Nephron progenitor cell (in vitro differentiated cells): ENCODE measurements at regions not wholly inside any gene's neighbourhood (a gene's known extent, or its start where the extent isn't known, plus 50 kb on each side); places are given as distances from the start of the nearest gene placed in this dataset.
"Not testable (repeated sequence)": the region's sequence is repeated elsewhere in the genome, so short reads cannot be mapped to it uniquely, and the experiment has no call there.

Source experiments
- DNase-seq: peaks from one replicate; pipeline ENCODE4 v3.0.0; 2021
- H3K27ac Mint-ChIP-seq: 2 replicates; pipeline ENCODE4 v1.8.0; 2021; ENCODE audit warnings: mild to moderate bottlenecking, moderate library complexity, mixed read lengths
- H3K27me3 Mint-ChIP-seq: 2 replicates; pipeline ENCODE4 v1.8.0; 2021; ENCODE audit warnings: mild to moderate bottlenecking, low read depth, mixed read lengths; ENCODE audit not compliant: poor library complexity
- H3K36me3 Mint-ChIP-seq: 2 replicates; pipeline ENCODE4 v1.8.0; 2021; ENCODE audit warnings: low read depth, mixed read lengths
- H3K4me1 Mint-ChIP-seq: 2 replicates; pipeline ENCODE4 v1.8.0; 2021; ENCODE audit warnings: mixed read lengths
- H3K4me3 Mint-ChIP-seq: 2 replicates; pipeline ENCODE4 v1.8.0; 2021; ENCODE audit warnings: mild to moderate bottlenecking, moderate library complexity, mixed read lengths
- H3K9me3 Mint-ChIP-seq: 2 replicates; pipeline ENCODE4 v1.8.0; 2021; ENCODE audit warnings: mild to moderate bottlenecking, moderate library complexity, mixed read lengths
- TF ChIP-seq, protein P1 (sequence below): fragments of 200-600 bp; sonication (generic); IDR thresholded peaks from 2 replicates; pipeline ENCODE4 v1.5.0; 2021; ENCODE audit warnings: antibody characterized with exemption

GRCh38 chr21:34221331-34222030 lies 142.3 kb upstream of the KCNE2 start:
- Mint-ChIP-seq H3K27me3 (peaks cover 6% of the 10 kb centered on the region), H3K27ac (no peak overlapping the region), H3K4me3 (no peak overlapping the region), H3K36me3 (peaks cover 15% of the 10 kb centered on the region), H3K4me1 (peaks cover 6% of the 10 kb centered on the region), H3K9me3 (no peaks in the 10 kb centered on the region)
- TF ChIP-seq, protein P1, sequence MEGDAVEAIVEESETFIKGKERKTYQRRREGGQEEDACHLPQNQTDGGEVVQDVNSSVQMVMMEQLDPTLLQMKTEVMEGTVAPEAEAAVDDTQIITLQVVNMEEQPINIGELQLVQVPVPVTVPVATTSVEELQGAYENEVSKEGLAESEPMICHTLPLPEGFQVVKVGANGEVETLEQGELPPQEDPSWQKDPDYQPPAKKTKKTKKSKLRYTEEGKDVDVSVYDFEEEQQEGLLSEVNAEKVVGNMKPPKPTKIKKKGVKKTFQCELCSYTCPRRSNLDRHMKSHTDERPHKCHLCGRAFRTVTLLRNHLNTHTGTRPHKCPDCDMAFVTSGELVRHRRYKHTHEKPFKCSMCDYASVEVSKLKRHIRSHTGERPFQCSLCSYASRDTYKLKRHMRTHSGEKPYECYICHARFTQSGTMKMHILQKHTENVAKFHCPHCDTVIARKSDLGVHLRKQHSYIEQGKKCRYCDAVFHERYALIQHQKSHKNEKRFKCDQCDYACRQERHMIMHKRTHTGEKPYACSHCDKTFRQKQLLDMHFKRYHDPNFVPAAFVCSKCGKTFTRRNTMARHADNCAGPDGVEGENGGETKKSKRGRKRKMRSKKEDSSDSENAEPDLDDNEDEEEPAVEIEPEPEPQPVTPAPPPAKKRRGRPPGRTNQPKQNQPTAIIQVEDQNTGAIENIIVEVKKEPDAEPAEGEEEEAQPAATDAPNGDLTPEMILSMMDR, result no peak
- DNase-seq, result no peak

- Mint-ChIP-seq H3K27ac (no peak overlapping the region), H3K4me3 (no peak overlapping the region), H3K36me3 (peaks cover 15% of the 10 kb centered on the region), H3K27me3 (peaks cover 6% of the 10 kb centered on the region), H3K9me3 (no peaks in the 10 kb centered on the region), H3K4me1 (peaks cover under 1% of the 10 kb centered on the region)
- TF ChIP-seq, protein P1, result no peak
- DNase-seq, result no peak
Measured at GRCh38 chr21:34222031-34222335, 141.8 kb upstream of the KCNE2 start.

GRCh38 chr21:34223376-34223775 lies 140.4 kb upstream of the KCNE2 start:
- H3K36me3 Mint-ChIP-seq, result peaks cover 15% of the 10 kb centered on the region
- no peak for DNase-seq
- H3K27me3 Mint-ChIP-seq, result peaks cover 6% of the 10 kb centered on the region
- no peaks in the 10 kb centered on the region for H3K9me3 Mint-ChIP-seq
- TF ChIP-seq, protein P1, result no peak
- no peak overlapping the region for H3K27ac Mint-ChIP-seq
- H3K4me3 Mint-ChIP-seq, result no peak overlapping the region
- no peaks in the 10 kb centered on the region for H3K4me1 Mint-ChIP-seq

DNA sequence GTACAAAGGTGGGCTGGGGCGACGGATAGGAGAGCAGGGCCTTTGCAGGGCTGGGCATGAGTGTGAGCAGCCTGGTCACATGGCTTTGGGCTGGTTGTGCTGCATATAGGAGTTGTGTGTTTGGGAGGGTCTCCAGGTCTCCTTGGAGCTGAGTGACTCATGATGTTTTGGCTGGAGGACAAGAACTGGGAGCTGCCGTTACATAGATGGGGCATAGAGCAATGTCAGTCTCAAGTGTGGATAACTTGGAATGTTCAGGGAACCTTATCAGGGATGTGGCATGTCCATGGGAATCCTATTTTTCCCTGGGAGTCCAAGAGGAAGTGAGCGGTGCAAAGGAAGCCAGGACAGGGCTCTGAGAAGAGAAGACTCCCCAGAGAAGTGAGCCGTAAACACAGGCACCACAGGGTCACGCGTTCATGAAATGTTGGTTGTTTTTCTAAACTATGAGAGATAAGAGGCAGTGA lies 136.4 kb upstream of the KCNE2 start:
- Mint-ChIP-seq H3K27ac (no peak overlapping the region), H3K27me3 (peaks cover 3% of the 10 kb centered on the region), H3K4me1 (no peaks in the 10 kb centered on the region), H3K36me3 (peaks cover 5% of the 10 kb centered on the region), H3K9me3 (no peaks in the 10 kb centered on the region), H3K4me3 (no peak overlapping the region)
- TF ChIP-seq, protein P1, result no peak
- DNase-seq, result no peak

DNA sequence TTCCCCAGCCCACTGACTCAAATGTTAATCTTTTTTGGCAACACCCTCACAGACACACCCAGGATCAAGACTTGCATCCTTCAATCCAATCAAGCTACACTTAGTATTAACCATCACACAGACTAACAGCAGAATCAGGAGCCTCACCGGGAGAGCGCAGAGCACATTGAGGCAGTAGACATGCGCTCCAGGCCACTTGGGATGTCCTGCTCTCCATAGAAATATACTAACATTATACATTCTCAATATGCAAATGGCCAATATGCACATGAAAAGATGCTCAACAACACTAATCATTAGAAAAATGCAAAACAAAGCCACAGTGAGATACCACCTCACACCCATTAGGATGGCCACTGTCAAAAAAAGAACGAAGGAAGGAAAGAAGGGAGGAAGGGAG lies 135.0 kb upstream of the KCNE2 start:
- no peak overlapping the region for H3K27ac Mint-ChIP-seq
- no peaks in the 10 kb centered on the region for H3K4me1 Mint-ChIP-seq
- H3K4me3 Mint-ChIP-seq, result no peak overlapping the region
- peaks cover 3% of the 10 kb centered on the region for H3K36me3 Mint-ChIP-seq
- H3K27me3 Mint-ChIP-seq, result peaks cover 6% of the 10 kb centered on the region
- no peak for DNase-seq
- TF ChIP-seq, protein P1, result no peak
- no peaks in the 10 kb centered on the region for H3K9me3 Mint-ChIP-seq

- Mint-ChIP-seq H3K27ac (no peak overlapping the region), H3K27me3 (peaks cover 6% of the 10 kb centered on the region), H3K36me3 (no peaks in the 10 kb centered on the region), H3K9me3 (no peaks in the 10 kb centered on the region), H3K4me1 (no peaks in the 10 kb centered on the region), H3K4me3 (no peak overlapping the region)
- DNase-seq, result no peak
- TF ChIP-seq, protein P1, result no peak
Measured at GRCh38 chr21:34229353-34229752, 134.5 kb upstream of the KCNE2 start.

DNA sequence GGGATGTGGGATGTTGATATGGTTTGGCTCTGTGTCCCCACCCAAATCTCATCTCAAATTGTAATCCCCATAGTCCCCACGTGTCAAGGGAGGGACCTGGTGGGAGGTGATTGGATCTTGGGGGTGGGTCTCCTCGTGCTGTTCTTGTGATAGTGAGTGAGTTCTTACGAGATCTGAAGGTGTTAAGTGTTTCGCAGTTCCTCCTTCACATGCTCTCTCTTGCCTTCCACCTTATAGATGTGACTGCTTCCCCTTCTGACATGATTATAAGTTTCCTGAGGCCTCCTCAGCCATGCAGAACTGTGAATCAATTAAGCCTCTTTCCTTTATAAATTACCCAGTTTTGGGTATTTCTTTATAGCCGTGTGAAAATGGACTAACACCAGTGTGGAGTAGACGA lies 130.1 kb upstream of the KCNE2 start:
- peaks cover 16% of the 10 kb centered on the region for H3K27me3 Mint-ChIP-seq
- not testable (repeated sequence) for H3K27ac Mint-ChIP-seq, DNase-seq, H3K4me3 Mint-ChIP-seq, H3K4me1 Mint-ChIP-seq
- peaks cover 30% of the 10 kb centered on the region for H3K9me3 Mint-ChIP-seq
- peaks cover 22% of the 10 kb centered on the region for H3K36me3 Mint-ChIP-seq
